NCI-H748 treated with DMSO at 0.1 percent for 48 hours (cell line): ENCODE measurements at regions not wholly inside any gene's neighbourhood (a gene's known extent, or its start where the extent isn't known, plus 50 kb on each side); places are given as distances from the start of the nearest gene placed in this dataset.

ENCODE experiments used
- DNase-seq: peaks from one replicate; lab custom pipeline; 2025; lab: John Stamatoyannopoulos, UW

GRCh38 chr7:155887174-155887525, 74.9 kb upstream of the SHH start:
- no peak for DNase-seq

GRCh38 chr7:155886391-155887173, 74.3 kb upstream of the SHH start:
- DNase-seq, result no peak

GRCh38 chr7:155885167-155886155, 73.2 kb upstream of the SHH start:
- no peak for DNase-seq

- DNase-seq, result no peak
These were observed 72.2 kb upstream of the SHH start for GRCh38 chr7:155884225-155885166.

GRCh38 chr7:155883491-155884224, 71.4 kb upstream of the SHH start:
- no peak for DNase-seq

GRCh38 chr7:155882596-155882995, 70.3 kb upstream of the SHH start:
- no peak for DNase-seq

GRCh38 chr7:155881471-155882350, 69.4 kb upstream of the SHH start:
- DNase-seq, result no peak

GRCh38 chr7:155880721-155881120, 68.5 kb upstream of the SHH start:
- no peak for DNase-seq

- no peak for DNase-seq
These were observed 67.3 kb upstream of the SHH start for GRCh38 chr7:155879592-155879991.

- no peak for DNase-seq
These were observed 66.4 kb upstream of the SHH start for GRCh38 chr7:155878674-155879073.

GRCh38 chr7:155878250-155878649, 66.0 kb upstream of the SHH start:
- DNase-seq, result no peak

- DNase-seq, result no peak
These were observed 64.9 kb upstream of the SHH start for GRCh38 chr7:155877167-155877566.

- no peak for DNase-seq
These were observed 62.1 kb upstream of the SHH start for GRCh38 chr7:155874411-155874810.

- no peak for DNase-seq
These were observed 61.7 kb upstream of the SHH start for GRCh38 chr7:155874010-155874409.

- DNase-seq, result no peak
These were observed 60.6 kb upstream of the SHH start for GRCh38 chr7:155872678-155873369.

GRCh38 chr7:155871211-155871610, 58.9 kb upstream of the SHH start:
- no peak for DNase-seq

- no peak for DNase-seq
These were observed 58.3 kb upstream of the SHH start for GRCh38 chr7:155870334-155871180.

GRCh38 chr7:155869784-155870076, 57.5 kb upstream of the SHH start:
- DNase-seq, result no peak
